ENCODE measurements at regions not wholly inside any gene's neighbourhood (a gene's known extent, or its start where the extent isn't known, plus 50 kb on each side); places are given as distances from the start of the nearest gene placed in this dataset.

DNA sequence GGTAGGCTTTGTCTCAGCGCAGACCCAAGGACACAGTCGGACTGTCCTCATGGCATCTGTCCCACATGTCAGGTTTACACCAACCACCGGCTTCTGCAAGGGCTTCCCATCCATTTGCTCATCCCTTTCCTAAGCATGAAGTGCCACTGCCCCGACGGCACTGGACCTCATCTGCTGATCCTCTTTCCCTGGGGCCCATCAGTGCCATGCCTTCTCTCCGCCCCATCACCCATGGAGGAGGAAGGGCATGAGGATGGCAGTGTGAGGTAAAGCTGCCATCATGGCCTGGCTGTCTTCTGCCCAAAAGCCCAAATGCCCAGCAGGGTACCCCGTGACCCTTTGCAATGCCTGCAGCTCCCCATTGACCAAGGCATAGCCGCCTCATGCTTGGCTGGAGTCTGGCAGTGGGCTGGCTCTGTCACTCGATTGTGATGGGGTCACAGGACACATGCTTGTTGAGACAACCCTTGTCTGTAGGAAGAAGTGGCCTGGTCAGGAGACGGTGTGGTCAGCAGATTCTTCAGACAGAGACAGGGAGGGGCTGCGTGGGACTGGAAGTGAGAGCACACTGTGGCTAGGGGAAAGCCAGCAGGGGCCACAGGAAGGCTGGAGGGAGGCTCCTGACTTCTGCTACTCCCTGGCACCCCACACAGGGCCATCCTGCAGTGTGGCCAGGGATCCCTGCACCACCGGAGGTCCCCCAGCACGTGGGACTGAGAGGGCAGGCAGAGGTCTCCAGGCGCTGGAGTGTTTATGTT, 493.7 kb upstream of the HS6ST1 start:
- no peaks in the 10 kb centered on the region for H3K27me3 ChIP-seq (ENCODE audit: insufficient read depth, poor library complexity, severe bottlenecking)
- no peak for DNase-seq (ENCODE audit: low read depth in 1 of 2, low spot score in 1 of 2)
- H3K27ac ChIP-seq (replicated peaks), result no peak overlapping the region
- no peak overlapping the region for H3K4me3 ChIP-seq (replicated peaks; ENCODE audit: insufficient read depth, low read length)
- TF ChIP-seq REST (IDR thresholded peaks at IDR 0.05; ENCODE audit: insufficient replicate concordance, low read depth), result no peak
- TF ChIP-seq, protein P1, sequence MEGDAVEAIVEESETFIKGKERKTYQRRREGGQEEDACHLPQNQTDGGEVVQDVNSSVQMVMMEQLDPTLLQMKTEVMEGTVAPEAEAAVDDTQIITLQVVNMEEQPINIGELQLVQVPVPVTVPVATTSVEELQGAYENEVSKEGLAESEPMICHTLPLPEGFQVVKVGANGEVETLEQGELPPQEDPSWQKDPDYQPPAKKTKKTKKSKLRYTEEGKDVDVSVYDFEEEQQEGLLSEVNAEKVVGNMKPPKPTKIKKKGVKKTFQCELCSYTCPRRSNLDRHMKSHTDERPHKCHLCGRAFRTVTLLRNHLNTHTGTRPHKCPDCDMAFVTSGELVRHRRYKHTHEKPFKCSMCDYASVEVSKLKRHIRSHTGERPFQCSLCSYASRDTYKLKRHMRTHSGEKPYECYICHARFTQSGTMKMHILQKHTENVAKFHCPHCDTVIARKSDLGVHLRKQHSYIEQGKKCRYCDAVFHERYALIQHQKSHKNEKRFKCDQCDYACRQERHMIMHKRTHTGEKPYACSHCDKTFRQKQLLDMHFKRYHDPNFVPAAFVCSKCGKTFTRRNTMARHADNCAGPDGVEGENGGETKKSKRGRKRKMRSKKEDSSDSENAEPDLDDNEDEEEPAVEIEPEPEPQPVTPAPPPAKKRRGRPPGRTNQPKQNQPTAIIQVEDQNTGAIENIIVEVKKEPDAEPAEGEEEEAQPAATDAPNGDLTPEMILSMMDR (IDR thresholded peaks at IDR 0.05; ENCODE audit: insufficient read depth, low read length), result no peak

- TF ChIP-seq, protein P1 (IDR thresholded peaks at IDR 0.05; ENCODE audit: insufficient read depth, low read length), result no peak
- TF ChIP-seq GABPA (IDR thresholded peaks at IDR 0.05; ENCODE audit: low read depth), result no peak
- TF ChIP-seq POLR2AphosphoS5 (IDR thresholded peaks at IDR 0.05; ENCODE audit: low read depth), result no peak
- TF ChIP-seq REST (IDR thresholded peaks at IDR 0.05; ENCODE audit: insufficient replicate concordance, low read depth), result no peak
- Histone ChIP-seq H3K27me3 (ENCODE audit: insufficient read depth, poor library complexity, severe bottlenecking) (no peaks in the 10 kb centered on the region), H3K4me3 (replicated peaks; ENCODE audit: insufficient read depth, low read length) (no peak overlapping the region), H3K27ac (replicated peaks) (no peak overlapping the region)
- DNase-seq (ENCODE audit: low read depth in 1 of 2, low spot score in 1 of 2), result no peak
These were observed 494.8 kb upstream of the HS6ST1 start for GRCh38 chr2:128813352-128814034.

GRCh38 chr2:128815248-128815647, 496.6 kb upstream of the HS6ST1 start:
- Histone ChIP-seq H3K27ac (replicated peaks) (no peak overlapping the region), H3K27me3 (ENCODE audit: insufficient read depth, poor library complexity, severe bottlenecking) (no peaks in the 10 kb centered on the region), H3K4me3 (replicated peaks; ENCODE audit: insufficient read depth, low read length) (no peak overlapping the region)
- DNase-seq (ENCODE audit: low read depth in 1 of 2, low spot score in 1 of 2), result no peak
- no peak for TF ChIP-seq REST (IDR thresholded peaks at IDR 0.05; ENCODE audit: insufficient replicate concordance, low read depth)
- TF ChIP-seq GABPA (IDR thresholded peaks at IDR 0.05; ENCODE audit: low read depth), result no peak
- TF ChIP-seq SPI1 (IDR thresholded peaks at IDR 0.05; ENCODE audit: borderline replicate concordance, low read depth), result no peak
- TF ChIP-seq POLR2AphosphoS5 (IDR thresholded peaks at IDR 0.05; ENCODE audit: low read depth), result no peak
- TF ChIP-seq, protein P1 (IDR thresholded peaks at IDR 0.05; ENCODE audit: insufficient read depth, low read length), result no peak

All from HL-60 (cell line).